Transverse colon (tissue), 4 donors: ENCODE measurements at regions not wholly inside any gene's neighbourhood (a gene's known extent, or its start where the extent isn't known, plus 50 kb on each side); places are given as distances from the start of the nearest gene placed in this dataset.

Experiments used
- DNase-seq: peaks from one replicate; pipeline ENCODE4 v3.0.0-alpha.2; 2019
- H3K27ac ChIP-seq, 4 donors: fragments of 200-600 bp; sonication (generic); 2 replicates each; pipeline ENCODE4 v1.5.1; 2016 to 2018; ENCODE audit warnings: inconsistent platforms in 4 of 4
- H3K27me3 ChIP-seq: fragments of 200-600 bp; sonication (generic); 2 replicates; pipeline ENCODE4 v1.5.1; 2017; ENCODE audit warnings: inconsistent platforms
- H3K36me3 ChIP-seq, 4 donors: fragments of 200-600 bp; sonication (generic); 2 replicates each; pipeline ENCODE4 v1.5.1; 2017 to 2019; ENCODE audit warnings: inconsistent platforms in 4 of 4
- H3K4me1 ChIP-seq, 4 donors: fragments of 200-600 bp; sonication (generic); 2 replicates each; pipeline ENCODE4 v1.5.1; 2017 to 2020; ENCODE audit warnings: inconsistent platforms in 4 of 4
- H3K4me3 ChIP-seq, 4 donors: fragments of 200-600 bp; sonication (generic); 1 replicate in 1 of 4; 2 replicates in 3 of 4; pipeline versions ENCODE4 v1.5.1 to v1.6.1; 2017 to 2019; ENCODE audit warnings: inconsistent platforms in 4 of 4
- H3K9me3 ChIP-seq, 2 donors: fragments of 200-600 bp; sonication (generic); 2 replicates each; pipeline ENCODE4 v1.5.1; 2017 to 2019; ENCODE audit warnings: inconsistent platforms in 2 of 2
- CTCF ChIP-seq, 5 experiments: fragments of 200-600 bp in 3 of 5; fragments of 450-650 bp in 2 of 5; sonication (generic) in 3 of 5; IDR thresholded peaks; 1 replicate in 2 of 5; 2 replicates in 3 of 5; pipeline ENCODE4 v1.5.1; 2016 to 2017; ENCODE audit warnings: antibody characterized with exemption in 5 of 5, inconsistent platforms in 3 of 5, mild to moderate bottlenecking in 2 of 5, moderate library complexity in 1 of 5
- EP300 ChIP-seq: sonication (generic); formaldehyde crosslinking; IDR thresholded peaks from one replicate; pipeline ENCODE4 v1.6.1; 2017; ENCODE audit warnings: antibody characterized with exemption, low read depth
- POLR2A ChIP-seq: fragments of 450-650 bp; IDR thresholded peaks from one replicate; pipeline ENCODE4 v1.6.1; 2016; ENCODE audit warnings: antibody characterized with exemption, mild to moderate bottlenecking, moderate library complexity
- POLR2AphosphoS5 ChIP-seq, 3 donors: sonication (generic); formaldehyde crosslinking; IDR thresholded peaks; one replicate each; pipeline ENCODE4 v1.6.1; 2016; ENCODE audit warnings: antibody characterized with exemption in 3 of 3
- WGBS, 2 donors: methylation state at CpG; one replicate each; pipeline ENCODE4 v1.1.5; 2018; ENCODE audit warnings: low coverage in 1 of 2; 5-methylcytosine and 5-hydroxymethylcytosine counted together
- in situ Hi-C, 4 donors: fragments of 200-750 bp; cut with MboI; loops; one replicate each; pipeline versions ENCODE4 v1.15.0 to v1.15.1; 2017; ENCODE audit warnings: low sequenced_read_pairs in 3 of 4, low pct_ligation_motif_present in 1 of 4, low pct_unique_long_range_greater_than_20kb in 1 of 4
- intact Hi-C: fragments of 100-400 bp; cut with DNase I; formaldehyde crosslinking; loops from one replicate; pipeline ENCODE4 v1.15.1; 2023; ENCODE audit warnings: low total_unique reads

GRCh38 chr20:20796766-20797440, 84.5 kb upstream of the RALGAPA2 start:
- 88 to 90% methylated on average over 7 to 18 of the region's 18 CpGs for WGBS, 2 donors
- in situ Hi-C loops (no loop called here), intact Hi-C loops (no loop called here)
- Histone ChIP-seq H3K27ac (no peak overlapping the region), H3K4me1 (no peaks in the 10 kb centered on the region), H3K9me3 (no peaks in the 10 kb centered on the region), H3K36me3 (no peaks in the 10 kb centered on the region), H3K27me3 (no peaks in the 10 kb centered on the region), H3K4me3 (no peak overlapping the region)
- DNase-seq, result no peak
- TF ChIP-seq POLR2A (no peak), POLR2AphosphoS5 (IDR thresholded peaks at IDR 0.05) (no peak), EP300 (no peak), CTCF (IDR thresholded peaks at IDR 0.05) (no peak)

GRCh38 chr20:20795721-20796120, 83.3 kb upstream of the RALGAPA2 start:
- H3K4me1 ChIP-seq, result no peaks in the 10 kb centered on the region
- H3K27ac ChIP-seq, result no peak overlapping the region
- intact Hi-C loops (no loop called here), in situ Hi-C loops (no loop called here)
- H3K9me3 ChIP-seq, result no peaks in the 10 kb centered on the region
- H3K36me3 ChIP-seq, result no peaks in the 10 kb centered on the region
- TF ChIP-seq CTCF (IDR thresholded peaks at IDR 0.05) (no peak), POLR2A (no peak), POLR2AphosphoS5 (IDR thresholded peaks at IDR 0.05) (no peak), EP300 (no peak)
- 81% methylated on average over 5 of the region's 5 CpGs; no CpG with 5 or more reads in 1 of the 2 donors for WGBS, 2 donors
- no peaks in the 10 kb centered on the region for H3K27me3 ChIP-seq
- no peak for DNase-seq
- H3K4me3 ChIP-seq, result no peak overlapping the region

- Histone ChIP-seq H3K27me3 (no peaks in the 10 kb centered on the region), H3K4me1 (no peaks in the 10 kb centered on the region), H3K4me3 (no peak overlapping the region), H3K36me3 (no peaks in the 10 kb centered on the region), H3K27ac (no peak overlapping the region), H3K9me3 (no peaks in the 10 kb centered on the region)
- 17 to 60% methylated on average over 1 to 3 of the region's 3 CpGs for WGBS, 2 donors
- in situ Hi-C loops (no loop called here), intact Hi-C loops (no loop called here)
- TF ChIP-seq POLR2AphosphoS5 (IDR thresholded peaks at IDR 0.05), result no peak
- no peak for TF ChIP-seq EP300
- no peak for TF ChIP-seq POLR2A
- TF ChIP-seq CTCF (IDR thresholded peaks at IDR 0.05), result no peak
- DNase-seq, result no peak
Measured at GRCh38 chr20:20795119-20795518, 82.7 kb upstream of the RALGAPA2 start.

- Histone ChIP-seq H3K9me3 (no peaks in the 10 kb centered on the region), H3K27me3 (no peaks in the 10 kb centered on the region), H3K36me3 (no peaks in the 10 kb centered on the region), H3K4me3 (no peak overlapping the region), H3K27ac (no peak overlapping the region), H3K4me1 (no peaks in the 10 kb centered on the region)
- 67 to 71% methylated on average over 1 to 2 of the region's 2 CpGs for WGBS, 2 donors
- intact Hi-C loops (no loop called here), in situ Hi-C loops (no loop called here)
- DNase-seq, result no peak
- TF ChIP-seq POLR2A (no peak), EP300 (no peak), CTCF (IDR thresholded peaks at IDR 0.05) (no peak), POLR2AphosphoS5 (IDR thresholded peaks at IDR 0.05) (no peak)
Measured at GRCh38 chr20:20793591-20793990, 81.1 kb upstream of the RALGAPA2 start.
